MG63 (cell line): ENCODE measurements at regions not wholly inside any gene's neighbourhood (a gene's known extent, or its start where the extent isn't known, plus 50 kb on each side); places are given as distances from the start of the nearest gene placed in this dataset.
"Not testable (repeated sequence)": the region's sequence is repeated elsewhere in the genome, so short reads cannot be mapped to it uniquely, and the experiment has no call there.

Experiments used
- DNase-seq: peaks from one replicate; pipeline ENCODE4 v3.0.0-alpha.2; 2020
- H3K27me3 ChIP-seq: fragments of 250-450 bp; sonication (Bioruptor Pico); 2 replicates; pipeline ENCODE4 v1.5.1; 2020; ENCODE audit warnings: mild to moderate bottlenecking, moderate library complexity
- H3K36me3 ChIP-seq: fragments of 250-450 bp; sonication (Bioruptor Pico); 2 replicates; pipeline ENCODE4 v1.5.1; 2020; ENCODE audit warnings: mild to moderate bottlenecking, moderate library complexity
- H3K4me3 ChIP-seq: fragments of 250-450 bp; sonication (Bioruptor Pico); 2 replicates; pipeline ENCODE4 v1.5.1; 2020; ENCODE audit warnings: mild to moderate bottlenecking, moderate library complexity
- H3K9me3 ChIP-seq: fragments of 250-450 bp; sonication (Bioruptor Pico); 2 replicates; pipeline ENCODE4 v1.5.1; 2020; ENCODE audit warnings: mild to moderate bottlenecking, moderate library complexity

- Histone ChIP-seq H3K27me3 (no peaks in the 10 kb centered on the region), H3K4me3 (no peak overlapping the region), H3K36me3 (no peaks in the 10 kb centered on the region), H3K9me3 (no peaks in the 10 kb centered on the region)
- DNase-seq = peak; percentile 7
Observed at GRCh38 chrX:131677655-131678628, 134.1 kb downstream of the OR13H1 start.

- not testable (repeated sequence) for H3K9me3 ChIP-seq, DNase-seq, H3K27me3 ChIP-seq, H3K4me3 ChIP-seq, H3K36me3 ChIP-seq
Observed at GRCh38 chrX:131682735-131683134, 138.9 kb downstream of the OR13H1 start.

- H3K27me3 ChIP-seq = no peaks in the 10 kb centered on the region
- H3K9me3 ChIP-seq = no peaks in the 10 kb centered on the region
- DNase-seq = no peak
- no peak overlapping the region for H3K4me3 ChIP-seq
- no peaks in the 10 kb centered on the region for H3K36me3 ChIP-seq
Observed at GRCh38 chrX:131693359-131693758, 149.5 kb downstream of the OR13H1 start.

GRCh38 chrX:131696989-131697388, 153.1 kb downstream of the OR13H1 start:
- H3K9me3 ChIP-seq, H3K4me3 ChIP-seq, H3K36me3 ChIP-seq, DNase-seq, H3K27me3 ChIP-seq: not testable (repeated sequence)

GRCh38 chrX:131703646-131704045, 159.8 kb downstream of the OR13H1 start:
- DNase-seq = no peak

GRCh38 chrX:131704136-131704695, 160.3 kb downstream of the OR13H1 start:
- no peak overlapping the region for H3K4me3 ChIP-seq
- H3K36me3 ChIP-seq = no peaks in the 10 kb centered on the region
- DNase-seq = no peak
- no peaks in the 10 kb centered on the region for H3K27me3 ChIP-seq
- no peaks in the 10 kb centered on the region for H3K9me3 ChIP-seq

More at GRCh38 chrX:131703646-131704045, 159.8 kb downstream of the OR13H1 start:
- H3K4me3 ChIP-seq = no peak overlapping the region
- H3K27me3 ChIP-seq = no peaks in the 10 kb centered on the region
- no peaks in the 10 kb centered on the region for H3K36me3 ChIP-seq
- no peaks in the 10 kb centered on the region for H3K9me3 ChIP-seq

GRCh38 chrX:131709553-131709952, 165.7 kb downstream of the OR13H1 start:
- Histone ChIP-seq H3K4me3 (no peak overlapping the region), H3K27me3 (no peaks in the 10 kb centered on the region), H3K36me3 (no peaks in the 10 kb centered on the region), H3K9me3 (no peaks in the 10 kb centered on the region)
- no peak for DNase-seq

GRCh38 chrX:131711478-131711867, 167.6 kb downstream of the OR13H1 start:
- Histone ChIP-seq H3K9me3 (no peaks in the 10 kb centered on the region), H3K4me3 (no peak overlapping the region), H3K27me3 (no peaks in the 10 kb centered on the region), H3K36me3 (no peaks in the 10 kb centered on the region)
- DNase-seq = no peak

GRCh38 chrX:131723646-131724045, 179.8 kb downstream of the OR13H1 start:
- H3K27me3 ChIP-seq = no peaks in the 10 kb centered on the region
- H3K36me3 ChIP-seq = no peaks in the 10 kb centered on the region
- no peak for DNase-seq
- no peaks in the 10 kb centered on the region for H3K9me3 ChIP-seq
- H3K4me3 ChIP-seq = no peak overlapping the region

- Histone ChIP-seq H3K27me3 (no peaks in the 10 kb centered on the region), H3K9me3 (no peaks in the 10 kb centered on the region), H3K36me3 (no peaks in the 10 kb centered on the region), H3K4me3 (no peak overlapping the region)
- no peak for DNase-seq
Observed at GRCh38 chrX:131724292-131724691, 180.4 kb downstream of the OR13H1 start.

- Histone ChIP-seq H3K36me3 (no peaks in the 10 kb centered on the region), H3K9me3 (no peaks in the 10 kb centered on the region), H3K27me3 (no peaks in the 10 kb centered on the region), H3K4me3 (no peak overlapping the region)
- no peak for DNase-seq
Observed at GRCh38 chrX:131725001-131725654, 181.3 kb downstream of the OR13H1 start.

GRCh38 chrX:131727778-131728177, 183.9 kb downstream of the OR13H1 start:
- H3K27me3 ChIP-seq = no peaks in the 10 kb centered on the region
- H3K4me3 ChIP-seq = no peak overlapping the region
- no peaks in the 10 kb centered on the region for H3K36me3 ChIP-seq
- H3K9me3 ChIP-seq = no peaks in the 10 kb centered on the region
- no peak for DNase-seq

- no peak overlapping the region for H3K4me3 ChIP-seq
Observed at GRCh38 chrX:131728295-131729145, 184.6 kb downstream of the OR13H1 start.

GRCh38 chrX:131729295-131729694, 185.4 kb downstream of the OR13H1 start:
- H3K4me3 ChIP-seq = no peak overlapping the region
- no peaks in the 10 kb centered on the region for H3K36me3 ChIP-seq
- DNase-seq = no peak
- H3K27me3 ChIP-seq = no peaks in the 10 kb centered on the region
- H3K9me3 ChIP-seq = no peaks in the 10 kb centered on the region

More at GRCh38 chrX:131728295-131729145, 184.6 kb downstream of the OR13H1 start:
- no peaks in the 10 kb centered on the region for H3K9me3 ChIP-seq
- H3K36me3 ChIP-seq = no peaks in the 10 kb centered on the region
- H3K27me3 ChIP-seq = no peaks in the 10 kb centered on the region
- DNase-seq = no peak

GRCh38 chrX:131734621-131735020, 190.7 kb downstream of the OR13H1 start:
- Histone ChIP-seq H3K27me3 (no peaks in the 10 kb centered on the region), H3K9me3 (no peaks in the 10 kb centered on the region), H3K4me3 (no peak overlapping the region), H3K36me3 (no peaks in the 10 kb centered on the region)
- DNase-seq = no peak

GRCh38 chrX:131735127-131735526, 191.3 kb downstream of the OR13H1 start:
- Histone ChIP-seq H3K4me3 (no peak overlapping the region), H3K36me3 (no peaks in the 10 kb centered on the region), H3K27me3 (no peaks in the 10 kb centered on the region), H3K9me3 (no peaks in the 10 kb centered on the region)
- DNase-seq = no peak

GRCh38 chrX:131739823-131740222, 195.9 kb downstream of the OR13H1 start:
- Histone ChIP-seq H3K4me3 (no peak overlapping the region), H3K36me3 (no peaks in the 10 kb centered on the region), H3K27me3 (no peaks in the 10 kb centered on the region), H3K9me3 (no peaks in the 10 kb centered on the region)
- no peak for DNase-seq
